IPS-18a (cell line): ENCODE measurements at regions not wholly inside any gene's neighbourhood (a gene's known extent, or its start where the extent isn't known, plus 50 kb on each side); places are given as distances from the start of the nearest gene placed in this dataset.
"Not testable (repeated sequence)": the region's sequence is repeated elsewhere in the genome, so short reads cannot be mapped to it uniquely, and the experiment has no call there.

Source experiments
- H3K27ac ChIP-seq: one replicate; pipeline ENCODE4 v1.5.1; 2013; ENCODE audit warnings: low read length
- H3K27me3 ChIP-seq: one replicate; pipeline ENCODE4 v1.6.1; 2013; ENCODE audit warnings: mild to moderate bottlenecking, low read length; ENCODE audit not compliant: control insufficient read depth, insufficient read depth
- H3K36me3 ChIP-seq: one replicate; pipeline ENCODE4 v1.6.1; 2013; ENCODE audit warnings: low read depth, low read length; ENCODE audit not compliant: control insufficient read depth
- H3K4me1 ChIP-seq: one replicate; pipeline ENCODE4 v1.6.1; 2013; ENCODE audit warnings: low read depth, low read length; ENCODE audit not compliant: control insufficient read depth
- H3K4me3 ChIP-seq: one replicate; pipeline ENCODE4 v1.5.1; 2013; ENCODE audit warnings: low read length
- H3K9ac ChIP-seq: one replicate; pipeline ENCODE4 v1.6.1; 2013; ENCODE audit warnings: mild to moderate bottlenecking, low read length, moderate library complexity
- H3K9me3 ChIP-seq: one replicate; pipeline ENCODE4 v1.6.1; 2013; ENCODE audit warnings: low read depth, low read length; ENCODE audit not compliant: control insufficient read depth

DNA sequence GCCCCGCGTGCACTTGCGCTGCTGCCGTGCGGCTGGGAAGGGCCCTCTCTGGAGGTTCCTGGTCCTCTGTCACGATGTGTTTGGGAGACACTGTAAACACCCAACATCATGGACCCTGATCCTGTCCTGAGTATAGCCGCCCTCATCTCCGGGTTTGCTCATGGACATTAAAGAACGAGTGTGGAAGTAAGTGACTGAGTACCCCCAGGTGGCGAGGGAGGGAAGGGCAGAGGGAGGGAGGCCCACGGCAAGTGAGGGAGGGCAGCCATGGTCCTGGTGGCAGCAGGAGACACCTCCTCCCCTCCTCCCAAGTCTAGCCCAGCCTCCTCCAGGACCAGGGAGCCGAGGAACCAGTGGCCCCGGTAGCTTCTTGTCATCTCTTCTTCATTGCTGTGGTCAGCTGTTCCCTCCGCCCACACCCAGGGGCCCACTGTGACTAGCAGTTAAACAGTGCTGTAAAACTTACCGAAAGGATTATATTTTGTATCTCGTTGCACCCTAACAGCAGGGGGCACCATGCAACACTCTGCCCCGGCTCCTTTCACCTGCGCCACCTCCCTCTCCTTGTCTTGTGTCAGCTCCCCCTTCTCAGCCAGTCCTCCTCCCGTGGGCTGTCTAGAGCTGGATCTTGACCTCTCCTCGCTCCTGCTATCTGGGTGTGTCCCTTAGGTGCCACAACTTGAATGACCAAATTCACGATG is 566.5 kb upstream of the B3GAT1 start:
- no peaks in the 10 kb centered on the region for H3K27me3 ChIP-seq
- no peak overlapping the region for H3K4me3 ChIP-seq
- H3K27ac ChIP-seq, result no peak overlapping the region
- H3K4me1 ChIP-seq, result peaks cover 15% of the 10 kb centered on the region
- H3K9ac ChIP-seq, result no peak overlapping the region
- H3K36me3 ChIP-seq, result no peaks in the 10 kb centered on the region
- no peaks in the 10 kb centered on the region for H3K9me3 ChIP-seq

DNA sequence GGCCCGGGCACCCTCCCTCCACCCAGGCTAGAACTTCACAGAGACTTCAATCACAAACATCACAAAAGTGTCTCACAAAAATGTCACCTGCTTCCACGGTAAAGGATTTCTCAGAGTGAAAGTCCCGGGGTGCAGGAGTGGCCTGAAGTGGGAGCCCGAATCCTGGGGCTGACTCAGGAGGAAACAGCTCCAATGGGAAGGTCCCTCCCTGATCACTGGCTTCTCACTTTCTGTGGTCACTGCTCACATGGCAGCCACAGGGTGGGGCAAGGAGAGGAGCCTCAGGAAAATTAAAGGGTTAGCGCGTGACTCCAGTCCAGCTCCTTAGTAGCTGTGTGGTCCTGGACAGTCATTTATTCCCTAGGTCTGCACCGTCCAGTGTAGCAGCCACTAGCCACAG is 564.5 kb upstream of the B3GAT1 start:
- Histone ChIP-seq H3K4me3 (no peak overlapping the region), H3K27me3 (no peaks in the 10 kb centered on the region)

DNA sequence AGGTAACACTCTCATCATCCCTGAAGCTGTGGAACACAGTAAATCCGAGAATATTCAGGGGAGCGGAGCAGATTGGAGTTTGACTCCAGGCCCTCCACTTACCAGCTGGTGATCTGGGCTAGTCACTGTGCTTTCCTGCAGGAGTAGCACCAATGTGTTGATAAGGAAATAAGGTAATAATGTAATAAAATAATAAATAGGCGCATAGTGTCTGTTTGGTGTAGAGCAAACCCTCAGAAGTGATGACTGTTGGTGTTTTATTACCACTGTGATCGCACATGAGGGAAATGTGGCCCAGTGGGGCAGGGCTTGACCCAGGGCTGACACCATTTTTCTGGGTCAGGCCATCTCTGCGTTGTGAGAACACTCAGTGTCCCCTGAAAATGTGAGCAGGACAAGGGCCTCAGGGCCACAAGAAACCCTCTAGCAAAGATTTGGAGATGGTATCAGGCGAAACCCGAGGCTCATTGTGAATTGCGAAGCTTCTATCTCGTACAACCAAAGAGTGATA is 563.9 kb upstream of the B3GAT1 start:
- Histone ChIP-seq H3K4me1 (no peaks in the 10 kb centered on the region), H3K9me3 (no peaks in the 10 kb centered on the region), H3K36me3 (no peaks in the 10 kb centered on the region), H3K27ac (no peak overlapping the region), H3K27me3 (no peaks in the 10 kb centered on the region), H3K9ac (no peak overlapping the region), H3K4me3 (no peak overlapping the region)

More for the DNA sequence above, 564.5 kb upstream of the B3GAT1 start:
- no peaks in the 10 kb centered on the region for H3K36me3 ChIP-seq
- peaks cover 3% of the 10 kb centered on the region for H3K4me1 ChIP-seq
- no peak overlapping the region for H3K9ac ChIP-seq
- H3K27ac ChIP-seq, result no peak overlapping the region
- H3K9me3 ChIP-seq, result no peaks in the 10 kb centered on the region

GRCh38 chr11:134973801-134974200 is 561.8 kb upstream of the B3GAT1 start:
- no peaks in the 10 kb centered on the region for H3K4me1 ChIP-seq
- H3K36me3 ChIP-seq, result no peaks in the 10 kb centered on the region
- H3K9me3 ChIP-seq, result no peaks in the 10 kb centered on the region
- no peaks in the 10 kb centered on the region for H3K27me3 ChIP-seq
- no peak overlapping the region for H3K9ac ChIP-seq
- H3K27ac ChIP-seq, result no peak overlapping the region
- no peak overlapping the region for H3K4me3 ChIP-seq

- no peak overlapping the region for H3K9ac ChIP-seq
- no peaks in the 10 kb centered on the region for H3K36me3 ChIP-seq
- H3K9me3 ChIP-seq, result no peaks in the 10 kb centered on the region
- H3K27me3 ChIP-seq, result no peaks in the 10 kb centered on the region
- H3K27ac ChIP-seq, result no peak overlapping the region
- no peak overlapping the region for H3K4me3 ChIP-seq
- H3K4me1 ChIP-seq, result no peaks in the 10 kb centered on the region
Observed at GRCh38 chr11:134971381-134971780, 559.3 kb upstream of the B3GAT1 start.

DNA sequence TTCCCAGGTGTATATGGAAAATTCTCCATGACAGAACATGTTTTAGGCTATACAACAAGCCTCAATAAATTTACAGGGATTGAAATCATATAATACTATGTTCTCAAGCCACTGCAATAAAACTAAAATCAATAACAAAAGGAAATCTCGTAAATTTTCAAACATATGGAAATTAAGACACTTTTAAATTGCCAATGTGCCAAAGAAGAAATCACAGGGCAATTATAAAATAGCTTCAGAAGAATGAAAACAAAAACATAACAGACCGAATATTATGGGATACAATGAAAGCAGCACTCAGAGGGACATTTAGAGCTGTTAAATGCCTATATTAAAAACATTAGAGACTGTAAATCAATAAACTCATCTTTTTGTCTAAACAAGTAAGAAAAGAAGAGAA is 555.7 kb upstream of the B3GAT1 start:
- no peaks in the 10 kb centered on the region for H3K4me1 ChIP-seq
- H3K4me3 ChIP-seq, result no peak overlapping the region
- H3K9ac ChIP-seq, result no peak overlapping the region
- no peaks in the 10 kb centered on the region for H3K27me3 ChIP-seq
- no peaks in the 10 kb centered on the region for H3K36me3 ChIP-seq
- no peak overlapping the region for H3K27ac ChIP-seq
- no peaks in the 10 kb centered on the region for H3K9me3 ChIP-seq

- H3K4me3 ChIP-seq, H3K4me1 ChIP-seq, H3K9ac ChIP-seq, H3K9me3 ChIP-seq, H3K27me3 ChIP-seq, H3K36me3 ChIP-seq, H3K27ac ChIP-seq: not testable (repeated sequence)
Observed at GRCh38 chr11:134961386-134961785, 549.3 kb upstream of the B3GAT1 start.

GRCh38 chr11:134958870-134959269 is 546.8 kb upstream of the B3GAT1 start:
- no peaks in the 10 kb centered on the region for H3K9me3 ChIP-seq
- H3K9ac ChIP-seq, result no peak overlapping the region
- H3K4me3 ChIP-seq, result no peak overlapping the region
- H3K27ac ChIP-seq, result no peak overlapping the region
- no peaks in the 10 kb centered on the region for H3K4me1 ChIP-seq
- H3K36me3 ChIP-seq, result no peaks in the 10 kb centered on the region
- H3K27me3 ChIP-seq, result no peaks in the 10 kb centered on the region

DNA sequence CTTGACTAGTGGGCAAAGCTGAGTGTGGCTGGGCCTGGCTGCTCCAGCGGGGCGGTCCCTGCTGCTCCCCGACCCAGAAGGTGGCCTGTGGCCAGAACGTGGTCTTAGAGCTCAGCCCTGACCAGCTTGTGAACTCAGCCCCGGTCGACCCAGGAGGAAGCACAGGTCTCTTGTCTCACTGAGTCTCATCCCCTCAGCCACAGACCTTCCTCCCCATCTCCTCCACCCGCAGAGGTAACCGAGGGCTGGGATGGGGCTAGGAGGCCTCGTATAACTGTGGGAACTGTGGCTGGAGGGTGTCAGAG is 546.2 kb upstream of the B3GAT1 start:
- Histone ChIP-seq H3K27ac (no peak overlapping the region), H3K27me3 (no peaks in the 10 kb centered on the region), H3K9ac (no peak overlapping the region), H3K4me1 (no peaks in the 10 kb centered on the region), H3K9me3 (no peaks in the 10 kb centered on the region), H3K36me3 (no peaks in the 10 kb centered on the region), H3K4me3 (no peak overlapping the region)

- Histone ChIP-seq H3K36me3 (no peaks in the 10 kb centered on the region), H3K27ac (no peak overlapping the region), H3K4me3 (no peak overlapping the region), H3K9me3 (no peaks in the 10 kb centered on the region), H3K9ac (no peak overlapping the region), H3K27me3 (no peaks in the 10 kb centered on the region), H3K4me1 (no peaks in the 10 kb centered on the region)
Observed at GRCh38 chr11:134957540-134958335, 545.7 kb upstream of the B3GAT1 start.

GRCh38 chr11:134956450-134957210 is 544.6 kb upstream of the B3GAT1 start:
- no peak overlapping the region for H3K9ac ChIP-seq
- no peaks in the 10 kb centered on the region for H3K9me3 ChIP-seq
- peaks cover under 1% of the 10 kb centered on the region for H3K4me1 ChIP-seq
- H3K27me3 ChIP-seq, result no peaks in the 10 kb centered on the region
- H3K36me3 ChIP-seq, result no peaks in the 10 kb centered on the region
- no peak overlapping the region for H3K27ac ChIP-seq
- H3K4me3 ChIP-seq, result no peak overlapping the region
